ENCODE measurements at regions not wholly inside any gene's neighbourhood (a gene's known extent, or its start where the extent isn't known, plus 50 kb on each side); places are given as distances from the start of the nearest gene placed in this dataset.

DNA sequence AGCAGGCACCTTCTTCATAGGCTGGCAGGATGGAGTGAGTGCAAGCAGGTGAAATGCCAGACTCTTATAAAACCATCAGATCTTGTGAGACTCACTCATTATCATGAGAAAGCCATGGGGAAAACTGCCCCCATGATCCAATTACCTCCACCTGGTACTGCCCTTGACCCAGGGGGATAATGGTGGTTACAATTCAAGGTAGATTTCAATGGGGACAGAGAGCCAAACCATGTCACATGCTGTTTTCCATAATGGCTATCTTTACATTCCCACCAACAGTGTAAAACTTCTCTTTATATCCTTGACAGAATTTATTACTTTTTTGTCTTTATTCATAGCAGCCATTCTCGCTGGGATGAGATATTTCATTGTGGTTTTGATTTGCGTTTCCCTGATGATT is 663.0 kb upstream of the AGA start (continued):
- TF ChIP-seq, protein P1, sequence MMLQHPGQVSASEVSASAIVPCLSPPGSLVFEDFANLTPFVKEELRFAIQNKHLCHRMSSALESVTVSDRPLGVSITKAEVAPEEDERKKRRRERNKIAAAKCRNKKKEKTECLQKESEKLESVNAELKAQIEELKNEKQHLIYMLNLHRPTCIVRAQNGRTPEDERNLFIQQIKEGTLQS (IDR thresholded peaks at IDR 0.05) = no peak
- TF ChIP-seq, protein P2, sequence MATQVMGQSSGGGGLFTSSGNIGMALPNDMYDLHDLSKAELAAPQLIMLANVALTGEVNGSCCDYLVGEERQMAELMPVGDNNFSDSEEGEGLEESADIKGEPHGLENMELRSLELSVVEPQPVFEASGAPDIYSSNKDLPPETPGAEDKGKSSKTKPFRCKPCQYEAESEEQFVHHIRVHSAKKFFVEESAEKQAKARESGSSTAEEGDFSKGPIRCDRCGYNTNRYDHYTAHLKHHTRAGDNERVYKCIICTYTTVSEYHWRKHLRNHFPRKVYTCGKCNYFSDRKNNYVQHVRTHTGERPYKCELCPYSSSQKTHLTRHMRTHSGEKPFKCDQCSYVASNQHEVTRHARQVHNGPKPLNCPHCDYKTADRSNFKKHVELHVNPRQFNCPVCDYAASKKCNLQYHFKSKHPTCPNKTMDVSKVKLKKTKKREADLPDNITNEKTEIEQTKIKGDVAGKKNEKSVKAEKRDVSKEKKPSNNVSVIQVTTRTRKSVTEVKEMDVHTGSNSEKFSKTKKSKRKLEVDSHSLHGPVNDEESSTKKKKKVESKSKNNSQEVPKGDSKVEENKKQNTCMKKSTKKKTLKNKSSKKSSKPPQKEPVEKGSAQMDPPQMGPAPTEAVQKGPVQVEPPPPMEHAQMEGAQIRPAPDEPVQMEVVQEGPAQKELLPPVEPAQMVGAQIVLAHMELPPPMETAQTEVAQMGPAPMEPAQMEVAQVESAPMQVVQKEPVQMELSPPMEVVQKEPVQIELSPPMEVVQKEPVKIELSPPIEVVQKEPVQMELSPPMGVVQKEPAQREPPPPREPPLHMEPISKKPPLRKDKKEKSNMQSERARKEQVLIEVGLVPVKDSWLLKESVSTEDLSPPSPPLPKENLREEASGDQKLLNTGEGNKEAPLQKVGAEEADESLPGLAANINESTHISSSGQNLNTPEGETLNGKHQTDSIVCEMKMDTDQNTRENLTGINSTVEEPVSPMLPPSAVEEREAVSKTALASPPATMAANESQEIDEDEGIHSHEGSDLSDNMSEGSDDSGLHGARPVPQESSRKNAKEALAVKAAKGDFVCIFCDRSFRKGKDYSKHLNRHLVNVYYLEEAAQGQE (IDR thresholded peaks at IDR 0.05; ENCODE audit: low read depth) = no peak
- TF ChIP-seq, protein P3, sequence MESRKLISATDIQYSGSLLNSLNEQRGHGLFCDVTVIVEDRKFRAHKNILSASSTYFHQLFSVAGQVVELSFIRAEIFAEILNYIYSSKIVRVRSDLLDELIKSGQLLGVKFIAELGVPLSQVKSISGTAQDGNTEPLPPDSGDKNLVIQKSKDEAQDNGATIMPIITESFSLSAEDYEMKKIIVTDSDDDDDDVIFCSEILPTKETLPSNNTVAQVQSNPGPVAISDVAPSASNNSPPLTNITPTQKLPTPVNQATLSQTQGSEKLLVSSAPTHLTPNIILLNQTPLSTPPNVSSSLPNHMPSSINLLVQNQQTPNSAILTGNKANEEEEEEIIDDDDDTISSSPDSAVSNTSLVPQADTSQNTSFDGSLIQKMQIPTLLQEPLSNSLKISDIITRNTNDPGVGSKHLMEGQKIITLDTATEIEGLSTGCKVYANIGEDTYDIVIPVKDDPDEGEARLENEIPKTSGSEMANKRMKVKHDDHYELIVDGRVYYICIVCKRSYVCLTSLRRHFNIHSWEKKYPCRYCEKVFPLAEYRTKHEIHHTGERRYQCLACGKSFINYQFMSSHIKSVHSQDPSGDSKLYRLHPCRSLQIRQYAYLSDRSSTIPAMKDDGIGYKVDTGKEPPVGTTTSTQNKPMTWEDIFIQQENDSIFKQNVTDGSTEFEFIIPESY (IDR thresholded peaks at IDR 0.05; ENCODE audit: extremely low read depth, insufficient replicate concordance, low read length) = no peak

DNA sequence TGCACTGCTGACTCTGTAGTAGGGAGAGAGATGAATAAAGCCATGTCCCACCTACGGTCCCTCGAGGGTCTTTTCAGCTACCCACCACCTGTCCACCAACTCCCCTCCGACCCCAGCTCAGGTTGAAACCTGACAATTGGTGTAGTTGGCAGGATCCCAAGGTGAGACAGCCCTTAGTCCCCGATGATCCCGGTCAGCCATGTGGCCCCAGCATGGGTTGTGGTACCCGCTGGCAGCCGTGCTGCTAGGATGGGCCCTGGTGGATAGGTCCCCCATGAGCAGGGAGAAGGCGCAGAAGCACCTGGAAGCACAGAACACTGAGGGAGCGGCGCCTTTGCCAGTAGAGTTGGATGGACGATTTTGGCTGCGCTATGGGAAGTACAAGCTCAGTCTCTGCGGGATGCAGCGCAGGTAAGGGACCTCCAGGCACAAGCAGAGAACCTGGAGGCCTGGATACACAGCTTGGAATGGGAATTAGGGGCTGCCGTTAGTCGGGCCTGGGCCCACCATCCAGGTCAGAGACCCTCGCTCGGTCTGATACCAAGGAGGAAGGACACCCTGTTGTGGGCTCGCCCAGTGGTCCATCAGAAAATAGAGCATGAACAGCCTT is 694.6 kb upstream of the AGA start:
- Histone ChIP-seq H3K36me3 (ENCODE audit: control insufficient read depth in 1 of 2, insufficient read depth in 2 of 2, low read length in 2 of 2) (no peaks in the 10 kb centered on the region), H2AFZ (ENCODE audit: low read depth, low read length, poor library complexity, severe bottlenecking) (no peak overlapping the region), H3K4me2 (ENCODE audit: low read length) (no peak overlapping the region), H3K79me2 (ENCODE audit: insufficient read depth, low read length) (no peaks in the 10 kb centered on the region), H3K9me2 (ENCODE audit: insufficient read depth) (no peaks in the 10 kb centered on the region), H3K9ac (ENCODE audit: low read length) (no peak overlapping the region), H3K4me3 (replicated peaks in 1 of 2; ENCODE audit: low read depth in 1 of 2, low read length in 2 of 2) (no peak overlapping the region), H3K27me3 (ENCODE audit: insufficient read depth, low read length) (no peaks in the 10 kb centered on the region), H4K20me1 (ENCODE audit: insufficient read depth) (no peaks in the 10 kb centered on the region), H3K9me3 (ENCODE audit: control insufficient read depth in 1 of 2, insufficient read depth in 1 of 2, low read depth in 1 of 2, low read length in 2 of 2) (no peaks in the 10 kb centered on the region), H3K27ac (ENCODE audit: low read depth, low read length) (no peak overlapping the region), H3K4me1 (ENCODE audit: control insufficient read depth in 1 of 2, insufficient read depth in 2 of 2, low read length in 2 of 2) (no peaks in the 10 kb centered on the region)
- BruUV-seq (replicated peaks) = no TSS peak
- intact Hi-C loops (cut with micrococcal nuclease) = no loop called here
- ChIA-PET RAD21 (ENCODE audit: low non-redundant PET in 1 of 2, low total read pairs in 2 of 2, uncharacterized antibody in 2 of 2, unreplicated experiment in 2 of 2) (no interaction called here), POLR2A (no interaction called here), CTCF (no interaction called here)
- DNase-seq (ENCODE audit: low read depth, low spot score) (no peak), ATAC-seq (no peak)
- TF ChIP-seq POLR2AphosphoS5 (IDR thresholded peaks at IDR 0.05; ENCODE audit: low read depth, low read length) = no peak
- no peak for TF ChIP-seq ZNF274 (IDR thresholded peaks at IDR 0.05; ENCODE audit: low read depth, low read length)
- TF ChIP-seq TCF7L2 (IDR thresholded peaks at IDR 0.05; ENCODE audit: borderline replicate concordance, extremely low read depth, insufficient read depth, insufficient read length) = no peak
- TF ChIP-seq, protein P4, sequence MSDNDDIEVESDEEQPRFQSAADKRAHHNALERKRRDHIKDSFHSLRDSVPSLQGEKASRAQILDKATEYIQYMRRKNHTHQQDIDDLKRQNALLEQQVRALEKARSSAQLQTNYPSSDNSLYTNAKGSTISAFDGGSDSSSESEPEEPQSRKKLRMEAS (IDR thresholded peaks at IDR 0.05) = no peak
- TF ChIP-seq, protein P5, sequence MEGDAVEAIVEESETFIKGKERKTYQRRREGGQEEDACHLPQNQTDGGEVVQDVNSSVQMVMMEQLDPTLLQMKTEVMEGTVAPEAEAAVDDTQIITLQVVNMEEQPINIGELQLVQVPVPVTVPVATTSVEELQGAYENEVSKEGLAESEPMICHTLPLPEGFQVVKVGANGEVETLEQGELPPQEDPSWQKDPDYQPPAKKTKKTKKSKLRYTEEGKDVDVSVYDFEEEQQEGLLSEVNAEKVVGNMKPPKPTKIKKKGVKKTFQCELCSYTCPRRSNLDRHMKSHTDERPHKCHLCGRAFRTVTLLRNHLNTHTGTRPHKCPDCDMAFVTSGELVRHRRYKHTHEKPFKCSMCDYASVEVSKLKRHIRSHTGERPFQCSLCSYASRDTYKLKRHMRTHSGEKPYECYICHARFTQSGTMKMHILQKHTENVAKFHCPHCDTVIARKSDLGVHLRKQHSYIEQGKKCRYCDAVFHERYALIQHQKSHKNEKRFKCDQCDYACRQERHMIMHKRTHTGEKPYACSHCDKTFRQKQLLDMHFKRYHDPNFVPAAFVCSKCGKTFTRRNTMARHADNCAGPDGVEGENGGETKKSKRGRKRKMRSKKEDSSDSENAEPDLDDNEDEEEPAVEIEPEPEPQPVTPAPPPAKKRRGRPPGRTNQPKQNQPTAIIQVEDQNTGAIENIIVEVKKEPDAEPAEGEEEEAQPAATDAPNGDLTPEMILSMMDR (IDR thresholded peaks at IDR 0.05 in 2 of 3, conservative IDR thresholded peaks at IDR 0.05 in 1 of 3; ENCODE audit: borderline replicate concordance in 1 of 3, insufficient read depth in 1 of 3, low read depth in 2 of 3, low read length in 2 of 3) = no peak
- no peak for TF ChIP-seq ZFX (IDR thresholded peaks at IDR 0.05)
- TF ChIP-seq, protein P1 (IDR thresholded peaks at IDR 0.05) = no peak
- no peak for TF ChIP-seq SP1 (IDR thresholded peaks at IDR 0.05; ENCODE audit: low read depth)
- TF ChIP-seq CBX3 (IDR thresholded peaks at IDR 0.05; ENCODE audit: low read depth) = no peak
- no peak for TF ChIP-seq FOSL1 (IDR thresholded peaks at IDR 0.05; ENCODE audit: low read depth)
- no peak for TF ChIP-seq CEBPB (IDR thresholded peaks at IDR 0.05; ENCODE audit: low read depth)
- TF ChIP-seq JUND (IDR thresholded peaks at IDR 0.05) = no peak
- no peak for TF ChIP-seq SRF (IDR thresholded peaks at IDR 0.05; ENCODE audit: low read depth)

All from HCT116 (cell line).